ENCODE measurements at regions not wholly inside any gene's neighbourhood (a gene's known extent, or its start where the extent isn't known, plus 50 kb on each side); places are given as distances from the start of the nearest gene placed in this dataset.

DNA sequence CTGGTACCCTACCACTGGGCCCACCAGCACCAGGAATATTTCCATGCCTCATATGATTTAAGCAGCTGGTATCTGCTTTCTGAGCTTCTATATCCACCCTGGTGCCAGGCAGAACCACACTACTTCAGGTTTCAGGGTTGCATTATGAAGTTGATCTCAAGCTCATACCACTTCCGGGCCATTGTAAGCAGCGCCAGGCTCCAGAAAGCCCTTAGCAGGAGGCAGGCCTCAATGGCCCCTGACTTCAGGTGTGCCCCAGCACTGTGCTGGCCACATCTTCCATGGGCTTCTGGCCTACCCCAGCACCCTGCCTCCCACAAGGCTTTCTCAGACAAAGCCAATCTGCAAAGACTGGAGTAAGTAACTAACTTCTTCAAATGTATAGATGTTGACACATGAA, 391.3 kb upstream of the GRM3 start:
- TF ChIP-seq, protein P1, sequence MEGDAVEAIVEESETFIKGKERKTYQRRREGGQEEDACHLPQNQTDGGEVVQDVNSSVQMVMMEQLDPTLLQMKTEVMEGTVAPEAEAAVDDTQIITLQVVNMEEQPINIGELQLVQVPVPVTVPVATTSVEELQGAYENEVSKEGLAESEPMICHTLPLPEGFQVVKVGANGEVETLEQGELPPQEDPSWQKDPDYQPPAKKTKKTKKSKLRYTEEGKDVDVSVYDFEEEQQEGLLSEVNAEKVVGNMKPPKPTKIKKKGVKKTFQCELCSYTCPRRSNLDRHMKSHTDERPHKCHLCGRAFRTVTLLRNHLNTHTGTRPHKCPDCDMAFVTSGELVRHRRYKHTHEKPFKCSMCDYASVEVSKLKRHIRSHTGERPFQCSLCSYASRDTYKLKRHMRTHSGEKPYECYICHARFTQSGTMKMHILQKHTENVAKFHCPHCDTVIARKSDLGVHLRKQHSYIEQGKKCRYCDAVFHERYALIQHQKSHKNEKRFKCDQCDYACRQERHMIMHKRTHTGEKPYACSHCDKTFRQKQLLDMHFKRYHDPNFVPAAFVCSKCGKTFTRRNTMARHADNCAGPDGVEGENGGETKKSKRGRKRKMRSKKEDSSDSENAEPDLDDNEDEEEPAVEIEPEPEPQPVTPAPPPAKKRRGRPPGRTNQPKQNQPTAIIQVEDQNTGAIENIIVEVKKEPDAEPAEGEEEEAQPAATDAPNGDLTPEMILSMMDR (IDR thresholded peaks at IDR 0.05; ENCODE audit: low read length) = no peak
- no peak for TF ChIP-seq EZH2 (IDR thresholded peaks at IDR 0.05; ENCODE audit: borderline replicate concordance, low read length)

Data from OCI-LY1 (cell line).